ENCODE measurements at regions not wholly inside any gene's neighbourhood (a gene's known extent, or its start where the extent isn't known, plus 50 kb on each side); places are given as distances from the start of the nearest gene placed in this dataset.

GRCh38 chr13:81872581-81872980 lies 1531.7 kb upstream of the SPRY2 start:
- Histone ChIP-seq H3K9me3 (ENCODE audit: control insufficient read depth, insufficient read depth, low read length) (peaks cover 6% of the 10 kb centered on the region), H3K23ac (ENCODE audit: low read depth, low read length) (no peak overlapping the region), H2AFZ (replicated peaks; ENCODE audit: low read length, poor library complexity) (no peak overlapping the region), H2BK15ac (ENCODE audit: low read depth, low read length) (no peak overlapping the region), H3K79me1 (ENCODE audit: low read depth in 1 of 2, low read length in 2 of 2) (no peaks in the 10 kb centered on the region), H2BK5ac (ENCODE audit: low read depth, low read length, poor library complexity, severe bottlenecking) (no peak overlapping the region), H2AK9ac (replicated peaks; ENCODE audit: low read depth, low read length, poor library complexity) (no peak overlapping the region), H4K8ac (ENCODE audit: low read depth in 2 of 2, low read length in 2 of 2) (no peak overlapping the region), H4K20me1 (ENCODE audit: insufficient read depth, low read length) (no peaks in the 10 kb centered on the region), H3K56ac (ENCODE audit: extremely low read depth, insufficient read depth, low read length) (no peak overlapping the region), H3K4ac (ENCODE audit: low read depth, low read length) (no peak overlapping the region), H3K14ac (replicated peaks; ENCODE audit: low read depth, low read length) (no peak overlapping the region), H4K5ac (ENCODE audit: low read depth, low read length) (no peak overlapping the region), H2AK5ac (ENCODE audit: low read depth, low read length) (no peak overlapping the region), H3K27ac (ENCODE audit: insufficient read depth, low read length) (no peak overlapping the region), H2BK120ac (ENCODE audit: low read depth, low read length) (no peak overlapping the region), H3K9me1 (ENCODE audit: insufficient read depth, low read length) (no peaks in the 10 kb centered on the region), H3K9ac (ENCODE audit: low read depth, low read length) (no peak overlapping the region), H2BK20ac (ENCODE audit: low read depth, low read length) (no peak overlapping the region), H3K4me3 (ENCODE audit: insufficient read depth, low read depth, low read length) (no peak overlapping the region), H3K36me3 (ENCODE audit: control insufficient read depth, insufficient read depth, low read length) (no peaks in the 10 kb centered on the region), H3K4me2 (ENCODE audit: low read depth, low read length) (no peak overlapping the region), H3K27me3 (ENCODE audit: control insufficient read depth, insufficient read depth, low read length) (no peaks in the 10 kb centered on the region), H4K91ac (ENCODE audit: insufficient read depth, low read depth, low read length) (no peak overlapping the region), H3K18ac (ENCODE audit: low read depth, low read length) (no peak overlapping the region), H3K4me1 (ENCODE audit: control insufficient read depth, insufficient read depth, low read length) (no peaks in the 10 kb centered on the region)
- TF ChIP-seq CHD1 (IDR thresholded peaks at IDR 0.05; ENCODE audit: low read depth, low read length): no peak
- TF ChIP-seq SMC3 (IDR thresholded peaks at IDR 0.05; ENCODE audit: low read depth, low read length): no peak
- TF ChIP-seq RAD21 (IDR thresholded peaks at IDR 0.05; ENCODE audit: low read length): no peak
- no peak for TF ChIP-seq RCOR1 (IDR thresholded peaks at IDR 0.05; ENCODE audit: insufficient replicate concordance, low read length)
- no peak for TF ChIP-seq MAZ (IDR thresholded peaks at IDR 0.05; ENCODE audit: borderline replicate concordance, low read depth, low read length)
- TF ChIP-seq RFX5 (IDR thresholded peaks at IDR 0.05; ENCODE audit: low read depth, low read length): no peak
- no peak for TF ChIP-seq FOS (IDR thresholded peaks at IDR 0.05; ENCODE audit: low read depth, low read length)
- no peak for TF ChIP-seq CEBPB (IDR thresholded peaks at IDR 0.05; ENCODE audit: low read depth, low read length)
- no peak for TF ChIP-seq BHLHE40 (IDR thresholded peaks at IDR 0.05; ENCODE audit: low read depth, low read length)
- TF ChIP-seq MAFK (IDR thresholded peaks at IDR 0.05; ENCODE audit: low read depth, low read length): no peak
- TF ChIP-seq MXI1 (IDR thresholded peaks at IDR 0.05; ENCODE audit: borderline replicate concordance, low read depth, low read length): no peak
- TF ChIP-seq, protein P1, sequence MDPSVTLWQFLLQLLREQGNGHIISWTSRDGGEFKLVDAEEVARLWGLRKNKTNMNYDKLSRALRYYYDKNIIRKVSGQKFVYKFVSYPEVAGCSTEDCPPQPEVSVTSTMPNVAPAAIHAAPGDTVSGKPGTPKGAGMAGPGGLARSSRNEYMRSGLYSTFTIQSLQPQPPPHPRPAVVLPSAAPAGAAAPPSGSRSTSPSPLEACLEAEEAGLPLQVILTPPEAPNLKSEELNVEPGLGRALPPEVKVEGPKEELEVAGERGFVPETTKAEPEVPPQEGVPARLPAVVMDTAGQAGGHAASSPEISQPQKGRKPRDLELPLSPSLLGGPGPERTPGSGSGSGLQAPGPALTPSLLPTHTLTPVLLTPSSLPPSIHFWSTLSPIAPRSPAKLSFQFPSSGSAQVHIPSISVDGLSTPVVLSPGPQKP (IDR thresholded peaks at IDR 0.05; ENCODE audit: borderline replicate concordance, low read depth, low read length): no peak
- TF ChIP-seq CTCF (conservative IDR thresholded peaks at IDR 0.05; ENCODE audit: low read depth, low read length): no peak
- DNase-seq: no peak
- WGBS, 2 experiments (ENCODE audit: extremely low coverage in 2 of 2, insufficient read length in 1 of 2): no CpG with 5 or more reads among the region's 3 CpGs
- ATAC-seq (ENCODE audit: low read depth): no peak
- ChIA-PET POLR2A (ENCODE audit: unreplicated experiment) (no interaction called here), CTCF (no interaction called here)
- BruUV-seq (replicated peaks): no TSS peak
- in situ Hi-C loops (cut with MboI; ENCODE audit: low sequenced_read_pairs): no loop called here
- dilution Hi-C loops (cut with HindIII; ENCODE audit: low sequenced_read_pairs, unreplicated experiment): no loop called here
- intact Hi-C loops (cut with micrococcal nuclease): no loop called here

Measured in IMR-90 (cell line).